Epithelial cell of esophagus (primary cell): ENCODE measurements at regions not wholly inside any gene's neighbourhood (a gene's known extent, or its start where the extent isn't known, plus 50 kb on each side); places are given as distances from the start of the nearest gene placed in this dataset.

ENCODE experiments used
- DNase-seq: peaks from one replicate; pipeline ENCODE4 v3.0.0; 2010; ENCODE audit warnings: low read depth
- H3K4me3 ChIP-seq: 2 replicates; pipeline ENCODE4 v1.5.1; 2011; ENCODE audit warnings: mild to moderate bottlenecking, low read length, control low read depth
- TF ChIP-seq, protein P1 (sequence below): IDR thresholded peaks from 2 replicates; pipeline ENCODE4 v1.5.1; 2011; ENCODE audit warnings: low read depth, mild to moderate bottlenecking, low read length, control low read depth, inconsistent platforms; ENCODE audit not compliant: insufficient read depth; ENCODE audit errors: missing control alignments

DNA sequence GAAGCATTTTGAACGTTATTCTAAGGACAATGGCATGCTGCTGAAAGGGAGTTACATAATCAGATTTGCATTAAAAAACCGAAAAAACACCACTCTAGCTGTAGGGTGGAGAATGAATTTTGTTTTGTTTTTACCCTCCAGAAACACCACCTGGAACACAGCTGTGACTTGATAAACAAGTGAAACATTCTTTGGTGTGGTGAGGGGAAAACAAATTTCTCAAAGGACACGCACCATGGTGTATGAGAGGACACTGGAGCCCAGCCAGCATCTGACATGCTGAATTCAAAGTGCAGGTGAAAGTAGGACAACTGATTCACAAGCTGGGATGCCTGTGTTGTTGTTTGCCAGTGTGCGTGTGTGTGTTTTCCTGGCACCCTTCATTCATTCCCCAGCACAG is 554.5 kb upstream of the TBL1XR1 start:
- DNase-seq: no peak
- TF ChIP-seq, protein P1, sequence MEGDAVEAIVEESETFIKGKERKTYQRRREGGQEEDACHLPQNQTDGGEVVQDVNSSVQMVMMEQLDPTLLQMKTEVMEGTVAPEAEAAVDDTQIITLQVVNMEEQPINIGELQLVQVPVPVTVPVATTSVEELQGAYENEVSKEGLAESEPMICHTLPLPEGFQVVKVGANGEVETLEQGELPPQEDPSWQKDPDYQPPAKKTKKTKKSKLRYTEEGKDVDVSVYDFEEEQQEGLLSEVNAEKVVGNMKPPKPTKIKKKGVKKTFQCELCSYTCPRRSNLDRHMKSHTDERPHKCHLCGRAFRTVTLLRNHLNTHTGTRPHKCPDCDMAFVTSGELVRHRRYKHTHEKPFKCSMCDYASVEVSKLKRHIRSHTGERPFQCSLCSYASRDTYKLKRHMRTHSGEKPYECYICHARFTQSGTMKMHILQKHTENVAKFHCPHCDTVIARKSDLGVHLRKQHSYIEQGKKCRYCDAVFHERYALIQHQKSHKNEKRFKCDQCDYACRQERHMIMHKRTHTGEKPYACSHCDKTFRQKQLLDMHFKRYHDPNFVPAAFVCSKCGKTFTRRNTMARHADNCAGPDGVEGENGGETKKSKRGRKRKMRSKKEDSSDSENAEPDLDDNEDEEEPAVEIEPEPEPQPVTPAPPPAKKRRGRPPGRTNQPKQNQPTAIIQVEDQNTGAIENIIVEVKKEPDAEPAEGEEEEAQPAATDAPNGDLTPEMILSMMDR: no peak
- no peak overlapping the region for H3K4me3 ChIP-seq

DNA sequence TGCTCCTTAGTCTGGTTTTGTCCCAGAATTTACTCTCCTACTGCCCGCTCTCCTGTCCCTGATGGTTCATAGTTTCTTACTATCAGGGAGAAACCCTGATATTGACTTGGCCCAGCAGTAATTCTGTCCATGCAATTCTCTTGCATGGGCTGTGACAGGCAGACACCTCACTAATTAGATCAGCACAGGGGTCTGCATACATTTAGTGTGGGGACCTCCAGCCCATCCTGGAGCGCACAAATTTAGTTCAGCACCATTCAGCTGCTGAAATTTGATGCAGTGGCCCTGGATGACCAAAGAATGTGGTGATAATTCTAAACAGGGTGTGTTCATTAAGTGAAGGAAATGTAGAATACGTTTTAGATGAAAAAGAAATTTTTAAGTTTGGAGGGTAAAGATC is 555.5 kb upstream of the TBL1XR1 start:
- TF ChIP-seq, protein P1: no peak
- H3K4me3 ChIP-seq: no peak overlapping the region

DNA sequence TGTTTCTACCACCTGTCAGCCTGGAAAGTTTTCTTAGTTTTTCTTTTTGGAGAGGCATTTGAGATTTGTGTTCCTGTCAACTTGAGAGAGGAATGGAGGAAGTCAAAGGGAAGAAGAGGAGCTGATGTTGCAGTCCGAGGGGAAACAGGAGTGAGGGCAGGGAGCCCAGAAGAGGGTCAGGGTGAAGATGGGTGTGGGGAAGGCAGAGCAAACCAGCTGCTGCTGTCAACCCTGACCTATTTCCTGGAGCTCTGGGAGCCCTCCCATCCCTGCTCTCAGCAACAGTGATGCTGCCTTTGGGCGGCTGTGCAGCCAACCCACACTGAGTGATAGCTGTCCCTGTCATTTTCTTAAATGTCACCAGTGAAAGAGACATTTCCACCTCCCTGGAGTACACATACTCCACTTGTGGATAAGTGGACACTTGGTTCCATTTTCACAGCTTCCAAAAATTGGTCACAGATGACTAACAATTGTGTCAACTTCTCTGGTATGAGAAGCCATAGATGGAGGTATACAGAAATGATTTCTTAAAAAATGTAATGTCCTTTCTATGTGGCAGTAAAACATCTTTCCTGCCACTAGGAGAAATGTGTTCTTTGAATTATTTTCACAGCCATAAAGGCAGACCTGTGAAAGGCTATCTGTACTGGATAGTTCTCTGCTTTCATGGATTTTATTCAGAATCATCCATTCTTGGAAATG is 556.3 kb upstream of the TBL1XR1 start:
- TF ChIP-seq, protein P1: no peak
- DNase-seq: peak; percentile 25
- no peak overlapping the region for H3K4me3 ChIP-seq

More for the DNA sequence above, 555.5 kb upstream of the TBL1XR1 start:
- no peak for DNase-seq

DNA sequence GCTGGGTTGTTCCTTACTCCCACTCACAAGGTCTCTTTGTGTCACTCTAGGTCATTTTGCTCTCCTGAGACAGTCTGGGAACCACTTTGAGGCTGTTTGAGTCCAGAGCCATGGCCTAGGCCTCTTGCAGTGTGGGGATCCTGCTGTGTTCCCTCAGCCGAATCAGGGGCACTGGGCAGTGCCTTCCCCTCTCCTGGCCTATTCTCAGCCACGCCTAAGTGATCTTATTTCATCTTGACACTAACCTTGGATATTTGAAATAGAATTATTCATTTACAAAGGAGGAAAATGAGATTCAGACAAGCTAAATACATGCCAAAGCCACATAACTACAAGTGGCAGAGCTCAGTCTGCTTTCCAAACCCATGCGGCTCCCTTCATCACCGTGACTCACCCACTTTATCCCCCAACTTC is 557.2 kb upstream of the TBL1XR1 start:
- H3K4me3 ChIP-seq: no peak overlapping the region
- TF ChIP-seq, protein P1: no peak
- DNase-seq: no peak

DNA sequence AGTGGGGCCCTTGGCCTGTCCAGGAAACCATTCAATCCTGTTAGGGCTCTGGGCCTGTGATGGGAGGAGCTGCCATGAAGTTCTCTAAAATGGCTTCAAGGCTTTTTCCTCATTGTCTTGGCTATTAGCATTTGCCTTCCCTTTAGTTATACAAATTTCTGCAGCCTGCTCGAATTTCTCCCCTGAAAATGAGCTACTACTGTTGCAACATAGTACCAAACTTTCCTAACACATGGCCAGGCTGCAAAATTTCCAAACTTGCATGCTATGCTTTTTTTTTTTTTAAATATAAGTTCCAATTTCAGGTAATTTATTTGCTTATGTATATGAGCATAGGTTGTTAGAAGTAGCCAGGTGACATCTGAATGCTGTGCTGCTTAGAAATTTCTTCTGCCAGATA is 560.8 kb upstream of the TBL1XR1 start:
- TF ChIP-seq, protein P1: no peak
- DNase-seq: no peak
- H3K4me3 ChIP-seq: no peak overlapping the region

DNA sequence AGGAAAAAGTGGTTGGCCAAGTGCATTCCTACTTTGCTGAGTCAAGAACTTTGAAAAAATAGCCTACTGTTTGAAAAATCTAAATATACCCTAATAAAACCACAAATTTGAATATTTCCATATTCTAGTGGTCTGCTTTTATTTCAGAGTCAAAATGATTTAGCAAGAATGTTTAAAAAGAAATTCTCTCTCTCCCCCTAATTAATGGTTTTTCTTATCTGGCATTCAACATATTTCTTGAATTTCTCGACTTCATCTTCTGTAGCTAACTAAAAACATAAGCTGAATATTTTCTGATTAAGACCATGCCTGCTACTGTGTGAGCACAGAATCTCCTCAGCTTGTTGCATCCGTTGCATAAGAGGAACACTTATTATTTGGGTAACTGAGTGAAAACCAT is 563.5 kb upstream of the TBL1XR1 start:
- TF ChIP-seq, protein P1: no peak
- DNase-seq: no peak
- no peak overlapping the region for H3K4me3 ChIP-seq

DNA sequence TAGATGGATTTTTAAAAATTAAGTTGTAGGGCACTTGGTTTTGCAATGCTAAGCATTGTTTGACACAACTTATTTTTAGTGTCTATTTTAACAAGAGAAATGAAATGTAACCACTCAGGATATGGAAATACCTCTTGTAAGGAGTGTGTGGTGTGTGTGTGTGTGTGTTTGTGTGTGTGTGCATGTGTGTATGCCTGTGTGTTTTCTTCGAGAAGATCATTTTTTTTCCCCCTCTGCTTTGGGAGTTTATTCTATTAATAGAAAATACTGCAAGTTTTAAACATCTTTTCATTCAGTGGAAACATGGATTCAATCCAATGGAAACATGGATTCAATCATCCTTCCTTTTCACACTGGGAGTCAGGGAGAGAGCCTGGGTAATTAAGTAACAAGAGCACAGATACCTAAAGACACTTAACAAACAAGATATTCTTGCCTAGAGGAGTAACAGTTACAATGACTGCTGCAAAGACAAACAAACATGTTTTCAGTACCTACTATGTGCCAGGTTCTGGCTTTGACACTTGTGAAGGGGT is 567.2 kb upstream of the TBL1XR1 start:
- TF ChIP-seq, protein P1: no peak
- no peak overlapping the region for H3K4me3 ChIP-seq
- no peak for DNase-seq
